ENCODE measurements at regions not wholly inside any gene's neighbourhood (a gene's known extent, or its start where the extent isn't known, plus 50 kb on each side); places are given as distances from the start of the nearest gene placed in this dataset.
"Not testable (repeated sequence)": the region's sequence is repeated elsewhere in the genome, so short reads cannot be mapped to it uniquely, and the experiment has no call there.

GRCh38 chr17:14525551-14526455 lies 224.9 kb downstream of the HS3ST3B1 start:
- DNase-seq (ENCODE audit: extremely low spot score): no peak
- Histone ChIP-seq H3K27ac (replicated peaks in 1 of 4) (no peak overlapping the region), H3K4me3 (no peak overlapping the region), H3K27me3 (no peaks in the 10 kb centered on the region), H3K36me3 (no peaks in the 10 kb centered on the region), H3K9me3 (peaks cover 0 to under 1% (median 0%) of the 10 kb centered on the region in 4 donors), H3K4me1 (no peaks in the 10 kb centered on the region)
- WGBS: 60% methylated on average over 5 of the region's 5 CpGs
- intact Hi-C loops (cut with DNase I): no loop called here
- TF ChIP-seq EP300 (IDR thresholded peaks at IDR 0.05) (no peak), CTCF (IDR thresholded peaks at IDR 0.05) (no peak), POLR2AphosphoS5 (IDR thresholded peaks at IDR 0.05) (no peak), POLR2A (IDR thresholded peaks at IDR 0.05; ENCODE audit: low read depth) (no peak)

- no peak overlapping the region for H3K27ac ChIP-seq (replicated peaks in 1 of 4)
- no peaks in the 10 kb centered on the region for H3K27me3 ChIP-seq
- no peaks in the 10 kb centered on the region for H3K4me1 ChIP-seq
- no peak overlapping the region for H3K4me3 ChIP-seq
- 37% methylated on average over 3 of the region's 3 CpGs for WGBS
- no peak for DNase-seq (ENCODE audit: extremely low spot score)
- no peaks in the 10 kb centered on the region for H3K9me3 ChIP-seq
- no peaks in the 10 kb centered on the region for H3K36me3 ChIP-seq
- intact Hi-C loops (cut with DNase I): no loop called here
- no peak for TF ChIP-seq CTCF (IDR thresholded peaks at IDR 0.05)
- no peak for TF ChIP-seq POLR2A (IDR thresholded peaks at IDR 0.05; ENCODE audit: low read depth)
- TF ChIP-seq POLR2AphosphoS5 (IDR thresholded peaks at IDR 0.05): no peak
Observed at GRCh38 chr17:14522795-14523387, 222.0 kb downstream of the HS3ST3B1 start.

GRCh38 chr17:14518919-14519318 lies 218.0 kb downstream of the HS3ST3B1 start:
- H3K9me3 ChIP-seq; H3K36me3 ChIP-seq; H3K27me3 ChIP-seq; H3K4me1 ChIP-seq; H3K4me3 ChIP-seq; DNase-seq (ENCODE audit: extremely low spot score); H3K27ac ChIP-seq (replicated peaks in 1 of 4); intact Hi-C loops (cut with DNase I): not testable (repeated sequence)
- 79% methylated on average over 3 of the region's 3 CpGs for WGBS

- WGBS: 55% methylated on average over 3 of the region's 3 CpGs
- H3K36me3 ChIP-seq: no peaks in the 10 kb centered on the region
- no peaks in the 10 kb centered on the region for H3K27me3 ChIP-seq
- intact Hi-C loops (cut with DNase I): no loop called here
- TF ChIP-seq POLR2A (IDR thresholded peaks at IDR 0.05; ENCODE audit: low read depth) (no peak), EP300 (IDR thresholded peaks at IDR 0.05) (no peak), POLR2AphosphoS5 (IDR thresholded peaks at IDR 0.05) (no peak), CTCF (IDR thresholded peaks at IDR 0.05) (no peak)
- H3K4me1 ChIP-seq: no peaks in the 10 kb centered on the region
- no peak overlapping the region for H3K27ac ChIP-seq (replicated peaks in 1 of 4)
- no peak for DNase-seq (ENCODE audit: extremely low spot score)
- H3K4me3 ChIP-seq: no peak overlapping the region
- H3K9me3 ChIP-seq: no peaks in the 10 kb centered on the region
Observed at GRCh38 chr17:14514973-14515372, 214.1 kb downstream of the HS3ST3B1 start.

- Histone ChIP-seq H3K9me3 (no peaks in the 10 kb centered on the region), H3K4me3 (no peak overlapping the region), H3K27me3 (no peaks in the 10 kb centered on the region), H3K27ac (replicated peaks in 1 of 4) (no peak overlapping the region), H3K36me3 (no peaks in the 10 kb centered on the region), H3K4me1 (no peaks in the 10 kb centered on the region)
- TF ChIP-seq POLR2A (IDR thresholded peaks at IDR 0.05; ENCODE audit: low read depth): no peak
- TF ChIP-seq POLR2AphosphoS5 (IDR thresholded peaks at IDR 0.05): no peak
- TF ChIP-seq CTCF (IDR thresholded peaks at IDR 0.05): no peak
- TF ChIP-seq EP300 (IDR thresholded peaks at IDR 0.05): no peak
- DNase-seq (ENCODE audit: extremely low spot score): no peak
- intact Hi-C loops (cut with DNase I): no loop called here
- 57% methylated on average over 3 of the region's 3 CpGs for WGBS
Observed at GRCh38 chr17:14513835-14514234, 213.0 kb downstream of the HS3ST3B1 start.

All from esophagus muscularis mucosa (tissue), 4 donors.